ENCODE measurements at regions not wholly inside any gene's neighbourhood (a gene's known extent, or its start where the extent isn't known, plus 50 kb on each side); places are given as distances from the start of the nearest gene placed in this dataset.

GRCh38 chr2:116269040-116269439 is 1545.5 kb upstream of the DDX18 start:
- Histone ChIP-seq H3K9ac (replicated peaks in 1 of 4; ENCODE audit: extremely low read depth in 1 of 4, low read depth in 3 of 4, low read length in 3 of 4) (no peak overlapping the region), H3K36me3 (ENCODE audit: control insufficient read depth in 2 of 4, insufficient read depth in 4 of 4, low read length in 3 of 4) (no peaks in the 10 kb centered on the region), H4K8ac (ENCODE audit: extremely low read depth, insufficient read depth, low read length) (no peak overlapping the region), H4K5ac (ENCODE audit: insufficient read length, low read depth, low read length) (no peak overlapping the region), H3K79me2 (ENCODE audit: control insufficient read depth in 1 of 2, insufficient read depth in 2 of 2, low read length in 2 of 2) (no peaks in the 10 kb centered on the region), H3K14ac (ENCODE audit: insufficient read length) (no peak overlapping the region), H4K91ac (replicated peaks; ENCODE audit: insufficient read length, low read length) (no peak overlapping the region), H2BK12ac (ENCODE audit: low read depth, low read length) (no peak overlapping the region), H3K23ac (ENCODE audit: insufficient read length) (no peak overlapping the region), H2AK5ac (ENCODE audit: low read depth, low read length) (no peak overlapping the region), H3K27ac (ENCODE audit: low read depth, low read length) (no peak overlapping the region), H3K4me1 (replicated peaks in 1 of 4; ENCODE audit: control insufficient read depth in 3 of 4, insufficient read depth in 4 of 4, low read length in 3 of 4) (no peaks in the 10 kb centered on the region), H3K9me3 (ENCODE audit: insufficient read depth in 2 of 2, low read depth in 1 of 2, low read length in 1 of 2) (peaks cover 0 to 4% of the 10 kb centered on the region in 2 experiments; a peak in 1 of 4 replicates), H2BK20ac (ENCODE audit: low read length) (no peak overlapping the region), H3K18ac (ENCODE audit: extremely low read depth, low read length) (no peak overlapping the region), H3K4me3 (ENCODE audit: extremely low read depth in 1 of 4, insufficient read depth in 2 of 4, low read depth in 3 of 4, low read length in 4 of 4) (no peak overlapping the region), H2BK120ac (replicated peaks; ENCODE audit: low read depth, low read length) (no peak overlapping the region), H3K4me2 (ENCODE audit: insufficient read depth in 1 of 2, low read depth in 2 of 2, low read length in 2 of 2) (no peak overlapping the region), H3K4ac (replicated peaks; ENCODE audit: insufficient read length, low read depth, low read length) (no peak overlapping the region), H3K79me1 (ENCODE audit: low read depth, low read length) (no peaks in the 10 kb centered on the region), H3K23me2 (ENCODE audit: low read depth, low read length) (no peaks in the 10 kb centered on the region), H2BK5ac (ENCODE audit: low read depth, low read length) (no peak overlapping the region), H3K27me3 (replicated peaks in 1 of 4; ENCODE audit: control insufficient read depth in 3 of 4, extremely low read depth in 1 of 4, insufficient read depth in 3 of 4, low read length in 3 of 4) (no peaks in the 10 kb centered on the region), H4K20me1 (replicated peaks in 1 of 2; ENCODE audit: control insufficient read depth in 1 of 2, insufficient read depth in 2 of 2, low read length in 2 of 2) (no peaks in the 10 kb centered on the region), H3K56ac (replicated peaks; ENCODE audit: insufficient read length, low read depth, low read length) (no peak overlapping the region), H2AFZ (ENCODE audit: low read length) (no peak overlapping the region), H2BK15ac (ENCODE audit: low read length) (no peak overlapping the region)
- CTCF ChIA-PET (ENCODE audit: partially characterized antibody): no interaction called here
- 87% methylated on average over 13 of the region's 13 CpGs; no CpG with 5 or more reads in 1 of the 2 experiments for WGBS, 2 experiments (ENCODE audit: extremely low coverage in 1 of 2, insufficient coverage in 1 of 2, insufficient read length in 1 of 2, insufficient replicate concordance in 2 of 2, low coverage in 1 of 2, low lambda C conversion rate in 2 of 2, missing lambda C conversion rate in 1 of 2)
- POLR2A ChIA-PET (ENCODE audit: partially characterized antibody): no interaction called here
- FAIRE-seq (no peak), DNase-seq (ENCODE audit: low read depth in 1 of 2, low spot score in 2 of 2) (no peak)
- TF ChIP-seq EGR1 (IDR thresholded peaks at IDR 0.05; ENCODE audit: borderline replicate concordance, low read depth, low read length) (no peak), MAFK (IDR thresholded peaks at IDR 0.05; ENCODE audit: low read depth, low read length) (no peak), ZNF274 (IDR thresholded peaks at IDR 0.05; ENCODE audit: borderline replicate concordance, extremely low read depth, low read length) (no peak), SIRT6 (IDR thresholded peaks at IDR 0.05; ENCODE audit: low read length) (no peak), TAF7 (optimal IDR thresholded peaks at IDR 0.05; ENCODE audit: borderline replicate concordance, low read depth, low read length) (no peak), CHD1 (IDR thresholded peaks at IDR 0.05; ENCODE audit: low read depth, low read length) (no peak), BACH1 (IDR thresholded peaks at IDR 0.05; ENCODE audit: low read length) (no peak), GABPA (IDR thresholded peaks at IDR 0.05; ENCODE audit: borderline replicate concordance, insufficient read depth, low read length) (no peak)

Measured in H1 (cell line).